Stimulated activated CD4-positive, alpha-beta T cell treated with anti-CD3 and anti-CD28 coated beads, Interleukin-4, amount 100 ng/mL, for 1 hour (primary cell): ENCODE measurements at regions not wholly inside any gene's neighbourhood (a gene's known extent, or its start where the extent isn't known, plus 50 kb on each side); places are given as distances from the start of the nearest gene placed in this dataset.
A peak's percentile ranks its signal among the peaks of the same experiment; 100 is the strongest.
"Not testable (repeated sequence)": the region's sequence is repeated elsewhere in the genome, so short reads cannot be mapped to it uniquely, and the experiment has no call there.

Experiments
- DNase-seq: peaks from one replicate; pipeline ENCODE4 v3.0.0-alpha.2; 2020

GRCh38 chr14:57150449-57150848 is 118.3 kb downstream of the EXOC5 start:
- DNase-seq: no peak

- DNase-seq: no peak
Measured at GRCh38 chr14:57139173-57139572, 129.5 kb downstream of the EXOC5 start.

GRCh38 chr14:57136669-57137328 is 131.9 kb downstream of the EXOC5 start:
- DNase-seq: no peak

- DNase-seq: not testable (repeated sequence)
Measured at GRCh38 chr14:57127809-57128208, 140.9 kb downstream of the EXOC5 start.

GRCh38 chr14:57122129-57122528 is 146.6 kb downstream of the EXOC5 start:
- no peak for DNase-seq

- DNase-seq: not testable (repeated sequence)
Measured at GRCh38 chr14:57112072-57112807, 156.5 kb downstream of the EXOC5 start.

- DNase-seq: not testable (repeated sequence)
Measured at GRCh38 chr14:57110411-57110810, 158.3 kb downstream of the EXOC5 start.

- no peak for DNase-seq
Measured at GRCh38 chr14:57091030-57091608, 177.6 kb downstream of the EXOC5 start.

- no peak for DNase-seq
Measured at GRCh38 chr14:57089901-57090300, 178.8 kb downstream of the EXOC5 start.

GRCh38 chr14:57087841-57088240 is 180.9 kb downstream of the EXOC5 start:
- DNase-seq: no peak

- no peak for DNase-seq
Measured at GRCh38 chr14:57086271-57087162, 182.2 kb downstream of the EXOC5 start.

- no peak for DNase-seq
Measured at GRCh38 chr14:57085801-57086200, 182.9 kb downstream of the EXOC5 start.

GRCh38 chr14:57085043-57085442 is 183.7 kb downstream of the EXOC5 start:
- no peak for DNase-seq

GRCh38 chr14:57080691-57081090 is 188.0 kb downstream of the EXOC5 start:
- no peak for DNase-seq

- DNase-seq: no peak
Measured at GRCh38 chr14:57078054-57078453, 190.7 kb downstream of the EXOC5 start.

GRCh38 chr14:57073986-57074385 is 194.7 kb downstream of the EXOC5 start:
- no peak for DNase-seq

GRCh38 chr14:57071639-57072038 is 197.1 kb downstream of the EXOC5 start:
- no peak for DNase-seq

- DNase-seq: no peak
Measured at GRCh38 chr14:57069702-57070101, 199.0 kb downstream of the EXOC5 start.

GRCh38 chr14:57068511-57068910 is 200.2 kb downstream of the EXOC5 start:
- DNase-seq: no peak

- DNase-seq: peak; percentile 45
Measured at GRCh38 chr14:57066887-57067513, 201.7 kb downstream of the EXOC5 start.

GRCh38 chr14:57066463-57066862 is 202.2 kb downstream of the EXOC5 start:
- DNase-seq: no peak

GRCh38 chr14:57061009-57061711 is 207.5 kb downstream of the EXOC5 start:
- no peak for DNase-seq
